GM18511 (cell line): ENCODE measurements at regions not wholly inside any gene's neighbourhood (a gene's known extent, or its start where the extent isn't known, plus 50 kb on each side); places are given as distances from the start of the nearest gene placed in this dataset.

Experiments
- ATAC-seq: cut with Tn5 transposase; IDR thresholded peaks from one replicate; pipeline ENCODE4 v1.9.1; 2021; ENCODE audit warnings: mild to moderate bottlenecking, moderate library complexity; ENCODE audit not compliant: unreplicated experiment

DNA sequence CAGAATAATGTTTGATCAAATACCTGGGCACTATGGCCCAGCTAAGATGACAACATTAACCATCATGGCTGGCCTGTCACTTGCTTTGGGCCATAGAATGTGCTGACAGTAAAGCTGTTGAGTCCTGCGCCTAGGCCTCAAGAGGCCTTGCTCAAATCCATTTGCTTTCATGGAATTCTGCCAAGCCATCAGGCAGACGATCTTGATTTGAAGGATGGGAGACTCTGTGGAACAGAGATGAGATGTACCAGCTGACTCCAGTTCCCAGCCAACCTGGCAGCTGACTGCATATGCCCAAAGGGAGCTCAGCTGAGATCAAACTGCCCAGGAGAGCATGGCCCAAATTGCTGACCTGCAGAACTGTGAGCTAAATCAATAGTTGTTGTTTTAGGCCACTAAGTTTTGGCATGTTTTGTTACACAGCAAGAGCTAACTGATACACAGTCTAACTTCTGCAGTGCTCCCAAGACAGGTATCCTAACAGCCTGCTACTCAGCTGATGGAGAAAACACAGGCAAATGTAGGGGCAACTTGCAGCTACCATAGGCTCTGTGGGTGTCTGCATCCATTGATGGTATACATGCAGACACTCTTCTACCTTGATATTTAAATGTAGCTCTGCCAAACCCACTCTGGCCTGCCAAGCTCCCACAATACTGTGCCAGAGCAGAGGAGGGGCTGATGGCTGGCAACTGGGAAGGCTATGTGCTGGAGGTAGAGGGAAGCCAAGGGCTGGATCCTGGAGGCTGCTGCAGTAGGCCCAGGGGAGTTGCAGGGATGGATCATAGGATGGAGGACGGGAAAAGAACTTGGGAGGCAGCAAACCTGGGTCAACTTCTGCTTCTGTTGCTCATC is 55.2 kb upstream of the RNF24 start:
- ATAC-seq = no peak

DNA sequence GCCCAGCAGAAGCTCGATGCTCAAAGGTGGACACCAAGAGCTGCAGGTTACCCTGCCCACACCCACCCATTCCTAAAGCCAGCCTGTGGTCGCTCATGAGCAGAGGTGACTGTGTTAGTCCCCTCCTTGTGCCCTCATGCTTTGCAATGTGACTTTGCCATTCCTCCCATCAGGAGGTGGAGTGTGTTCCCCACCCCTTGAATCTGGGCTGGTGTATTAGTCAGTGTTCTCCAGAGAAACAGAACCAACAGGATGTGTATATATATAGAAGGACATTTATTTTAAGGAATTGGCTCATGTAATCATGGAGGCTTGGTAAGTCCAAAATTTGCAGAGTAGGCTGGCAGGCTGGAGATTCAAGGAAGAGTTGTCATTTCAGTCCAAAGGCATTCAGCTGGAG is 54.4 kb upstream of the RNF24 start:
- ATAC-seq = no peak

DNA sequence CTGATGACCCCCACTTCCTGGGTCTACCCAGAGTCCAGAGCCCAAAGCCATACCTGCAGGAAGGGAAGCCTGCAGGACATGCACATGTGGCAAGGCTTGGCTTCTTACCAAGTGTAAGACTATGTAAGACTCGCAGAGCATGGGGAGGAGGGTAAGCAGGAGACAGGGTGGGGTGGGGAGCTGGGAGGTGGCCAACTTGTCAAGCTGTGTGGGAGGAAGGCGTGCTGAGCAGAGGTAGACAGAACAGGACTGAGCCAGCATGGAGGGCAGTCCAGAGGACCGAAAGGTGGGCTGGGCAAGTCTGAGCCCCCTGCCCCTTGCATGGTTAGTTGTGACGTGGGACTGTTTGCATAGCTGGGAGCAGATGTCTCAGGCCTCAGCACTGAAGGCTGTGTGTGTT is 53.4 kb upstream of the RNF24 start:
- no peak for ATAC-seq

DNA sequence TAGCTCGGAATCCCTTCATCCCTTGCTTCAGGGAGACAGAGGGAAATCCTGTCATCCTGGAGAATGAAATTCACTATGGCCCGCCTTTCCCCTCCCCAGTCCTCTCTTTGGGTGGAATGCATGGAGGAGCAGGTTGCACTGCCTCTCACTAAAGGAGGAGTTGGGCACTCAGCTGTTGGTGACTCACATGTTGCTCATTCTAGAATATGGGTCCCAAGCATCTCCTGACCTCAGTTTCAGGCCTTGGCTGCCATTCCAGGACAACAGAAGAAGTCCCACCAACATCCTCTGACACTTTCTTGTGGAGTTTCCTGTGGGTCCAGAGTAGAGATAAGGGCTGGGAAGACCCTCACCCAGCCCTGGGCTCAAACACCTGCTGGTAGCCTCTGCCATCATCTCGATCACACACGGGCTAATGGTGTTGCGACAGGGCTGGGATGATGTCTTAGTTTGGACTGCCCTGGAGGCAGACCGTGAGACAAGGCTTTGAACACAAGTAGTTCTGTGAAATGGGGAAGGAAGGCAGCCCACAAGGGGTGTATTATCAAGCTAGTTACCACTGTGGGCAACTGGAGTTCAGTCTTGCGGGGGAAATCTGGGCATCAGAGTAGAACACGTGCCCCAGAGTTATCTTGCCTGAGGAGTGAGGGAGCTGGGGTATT is 52.4 kb upstream of the RNF24 start:
- no peak for ATAC-seq

DNA sequence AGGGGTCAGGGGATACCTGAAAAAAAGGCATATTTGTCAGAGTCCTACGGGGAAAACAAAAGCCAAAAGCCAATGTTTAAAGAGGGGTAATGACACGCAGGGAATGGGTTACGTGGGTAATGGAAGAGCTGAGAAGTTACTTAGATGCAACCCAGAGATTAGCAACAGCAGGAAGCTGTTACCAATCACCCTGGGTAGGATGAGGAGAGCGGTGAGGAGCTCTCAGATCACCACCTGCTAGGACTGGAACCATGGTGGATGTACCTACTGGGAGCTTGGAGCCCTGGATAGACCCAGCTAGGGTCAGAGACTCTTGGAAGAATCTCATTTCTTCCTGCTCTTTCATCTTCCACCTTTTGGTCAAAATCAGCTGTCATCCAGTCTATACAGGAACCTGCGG is 51.2 kb upstream of the RNF24 start:
- ATAC-seq = no peak

DNA sequence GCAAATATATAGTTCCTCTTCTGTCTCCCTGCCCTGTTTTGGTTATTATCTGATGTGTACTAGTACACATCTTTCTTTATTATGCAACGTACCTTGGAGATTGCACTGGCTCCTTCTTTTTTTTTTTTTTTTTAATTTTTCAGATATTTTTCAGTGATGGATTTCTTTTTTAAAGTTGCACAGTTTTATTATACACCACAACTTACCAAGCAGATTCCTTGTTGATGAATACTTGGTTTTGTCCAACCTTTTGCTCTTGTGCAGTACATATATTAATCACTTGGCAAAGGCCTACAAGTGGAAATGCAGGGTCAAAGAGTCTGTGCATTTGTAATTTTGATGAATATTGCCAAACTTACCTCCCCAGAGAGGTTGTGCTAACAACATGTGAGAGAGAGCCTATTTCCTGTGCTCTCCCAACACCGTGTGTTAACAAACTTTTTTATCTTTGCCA is 50.1 kb upstream of the RNF24 start:
- ATAC-seq = no peak
